HCT116 (cell line): ENCODE measurements at regions not wholly inside any gene's neighbourhood (a gene's known extent, or its start where the extent isn't known, plus 50 kb on each side); places are given as distances from the start of the nearest gene placed in this dataset.

Source experiments
- ATAC-seq: fragments of 200-7000 bp; cut with Tn5 transposase; 2 replicates; pipeline ENCODE4 v1.9.1; 2020; ENCODE audit warnings: mild to moderate bottlenecking, moderate library complexity
- BruUV-seq: library from RNA; stranded (reverse); fragments of 400-500 nt; replicated peaks from 2 replicates; lab custom pipeline; 2021; lab: Mats Ljungman, UMichigan
- CTCF ChIA-PET: fragments of 300-600 bp; sonication (Branson Sonifier 250); formaldehyde crosslinking; loops from one replicate; lab custom pipeline; 2021; ENCODE audit warnings: antibody characterized with exemption; lab: Charles Lee
- POLR2A ChIA-PET: fragments of 300-600, 350-600 bp; sonication (Branson Sonifier 250); formaldehyde crosslinking; loops from one replicate; lab custom pipeline; 2021; ENCODE audit warnings: antibody characterized with exemption; lab: Charles Lee
- RAD21 ChIA-PET, 2 experiments: fragments of 300-600 bp; sonication (Branson Sonifier 250); formaldehyde crosslinking; loops; one replicate each; lab custom pipeline; 2023; ENCODE audit warnings: low total read pairs in 2 of 2; ENCODE audit not compliant: uncharacterized antibody in 2 of 2, unreplicated experiment in 2 of 2, low non-redundant PET in 1 of 2; lab: Charles Lee
- DNase-seq: peaks from one replicate; pipeline ENCODE4 v3.0.0-alpha.2; 2010; ENCODE audit warnings: low read depth, low spot score
- H2AFZ ChIP-seq: fragments of 200-600 bp; shearing (Covaris generic), sonication (generic); 2 replicates; pipeline ENCODE4 v1.6.1; 2017; ENCODE audit warnings: low read depth, mixed run types, mixed read lengths, antibody characterized with exemption, low read length; ENCODE audit not compliant: poor library complexity, severe bottlenecking
- H3K27ac ChIP-seq: 2 replicates; pipeline ENCODE4 v1.5.1; 2012; ENCODE audit warnings: low read depth, low read length
- H3K27me3 ChIP-seq: fragments of 200-600 bp; sonication (generic); 2 replicates; pipeline ENCODE4 v1.6.1; 2016; ENCODE audit warnings: mixed run types, low read length, mixed read lengths; ENCODE audit not compliant: insufficient read depth
- H3K36me3 ChIP-seq, 2 experiments: fragments of 200-500 bp in 1 of 2; fragments of 200-600 bp in 1 of 2; sonication (Bioruptor generic) in 1 of 2; sonication (generic) in 1 of 2; 2 replicates each; pipeline versions ENCODE4 v1.5.1 to v1.6.1; 2014 to 2016; ENCODE audit warnings: low read length in 2 of 2, inconsistent platforms in 1 of 2, mixed read lengths in 1 of 2, mixed run types in 1 of 2; ENCODE audit not compliant: insufficient read depth in 2 of 2, control insufficient read depth in 1 of 2
- H3K4me1 ChIP-seq, 2 experiments: fragments of 200-600 bp in 1 of 2; sonication (generic) in 1 of 2; 2 replicates each; pipeline versions ENCODE4 v1.5.1 to v1.6.1; 2012 to 2017; ENCODE audit warnings: low read length in 2 of 2, inconsistent platforms in 1 of 2, mild to moderate bottlenecking in 1 of 2, mixed read lengths in 1 of 2, mixed run types in 1 of 2, moderate library complexity in 1 of 2; ENCODE audit not compliant: insufficient read depth in 2 of 2, control insufficient read depth in 1 of 2
- H3K4me2 ChIP-seq: fragments of 200-600 bp; sonication (generic); 2 replicates; pipeline ENCODE4 v1.6.1; 2017; ENCODE audit warnings: mixed run types, low read length, mixed read lengths
- H3K4me3 ChIP-seq, 2 experiments: fragments of 200-600 bp in 1 of 2; sonication (generic) in 1 of 2; replicated peaks in 1 of 2; 2 replicates each; pipeline ENCODE4 v1.5.1; 2011 to 2016; ENCODE audit warnings: low read length in 2 of 2, control low read depth in 1 of 2, low read depth in 1 of 2, mild to moderate bottlenecking in 1 of 2, mixed read lengths in 1 of 2, mixed run types in 1 of 2
- H3K79me2 ChIP-seq: fragments of 200-600 bp; sonication (generic); 2 replicates; pipeline ENCODE4 v1.6.1; 2017; ENCODE audit warnings: mild to moderate bottlenecking, mixed run types, low read length, moderate library complexity, mixed read lengths; ENCODE audit not compliant: insufficient read depth
- H3K9ac ChIP-seq: fragments of 200-600 bp; sonication (generic); 2 replicates; pipeline ENCODE4 v1.6.1; 2016; ENCODE audit warnings: low read length, mixed read lengths
- H3K9me2 ChIP-seq: fragments of 200-600 bp; sonication (generic), shearing (Covaris generic); 2 replicates; pipeline ENCODE4 v1.6.1; 2017; ENCODE audit warnings: mixed run types, mild to moderate bottlenecking, moderate library complexity; ENCODE audit not compliant: insufficient read depth
- H3K9me3 ChIP-seq, 2 experiments: fragments of 200-500 bp in 1 of 2; fragments of 200-600 bp in 1 of 2; sonication (Bioruptor generic) in 1 of 2; sonication (generic) in 1 of 2; 2 replicates each; pipeline ENCODE4 v1.6.1; 2014 to 2017; ENCODE audit warnings: low read length in 2 of 2, mixed read lengths in 2 of 2, inconsistent platforms in 1 of 2, low read depth in 1 of 2, mild to moderate bottlenecking in 1 of 2, mixed run types in 1 of 2, moderate library complexity in 1 of 2; ENCODE audit not compliant: control insufficient read depth in 1 of 2, insufficient read depth in 1 of 2
- H4K20me1 ChIP-seq: fragments of 200-600 bp; sonication (generic), shearing (Covaris generic); 2 replicates; pipeline ENCODE4 v1.6.1; 2017; ENCODE audit warnings: mixed run types, mild to moderate bottlenecking, moderate library complexity; ENCODE audit not compliant: insufficient read depth
- ATF3 ChIP-seq: IDR thresholded peaks from 2 replicates; pipeline ENCODE4 v1.6.1; 2012
- CTCF ChIP-seq, 3 experiments: fragments of 200-600 bp in 1 of 3; sonication (generic) in 1 of 3; IDR thresholded peaks in 2 of 3; conservative IDR thresholded peaks in 1 of 3; 2 replicates each; pipeline ENCODE4 v1.5.1; 2012 to 2017; ENCODE audit warnings: low read depth in 2 of 3, low read length in 2 of 3, antibody characterized with exemption in 1 of 3, borderline replicate concordance in 1 of 3, control low read depth in 1 of 3, mild to moderate bottlenecking in 1 of 3, mixed read lengths in 1 of 3, mixed run types in 1 of 3, moderate library complexity in 1 of 3; ENCODE audit not compliant: insufficient read depth in 1 of 3
- ELF1 ChIP-seq: IDR thresholded peaks from 2 replicates; pipeline ENCODE4 v1.6.1; 2012; ENCODE audit warnings: low read depth, borderline replicate concordance
- EZH2 ChIP-seq: fragments of 200-600 bp; sonication (generic); IDR thresholded peaks from 2 replicates; pipeline ENCODE4 v1.6.1; 2017; ENCODE audit warnings: antibody characterized with exemption, mixed run types
- ZBTB33 ChIP-seq: IDR thresholded peaks from 2 replicates; pipeline ENCODE4 v1.6.1; 2011; ENCODE audit warnings: mild to moderate bottlenecking, low read length, moderate library complexity; ENCODE audit not compliant: insufficient replicate concordance; ENCODE audit errors: extremely low read depth
- intact Hi-C: fragments of 100-400 bp; cut with micrococcal nuclease; formaldehyde crosslinking; loops from 2 replicates; pipeline ENCODE4 v1.10.0; 2022
- TF ChIP-seq, protein P1 (sequence below): IDR thresholded peaks from 2 replicates; pipeline ENCODE4 v1.6.1; 2012; ENCODE audit warnings: low read depth

DNA sequence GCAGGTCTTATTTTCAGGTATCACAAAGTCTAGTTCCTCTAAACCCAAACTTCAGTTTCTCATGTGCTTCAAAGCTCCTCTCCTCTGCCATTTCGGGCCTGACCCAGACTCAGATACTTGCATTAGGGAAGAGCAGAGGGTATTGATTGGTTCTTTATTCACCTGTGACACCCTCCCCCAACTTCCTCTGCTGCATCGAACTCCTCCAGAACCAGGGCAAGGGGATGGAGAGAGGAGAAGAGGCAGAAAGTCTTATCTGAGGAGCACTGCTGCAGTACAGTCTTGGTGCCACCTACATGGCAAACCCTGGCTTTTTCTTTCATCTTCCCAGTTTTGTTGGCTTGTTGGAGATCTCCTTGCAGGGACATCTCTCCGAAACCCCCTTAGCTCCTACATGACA is 96.0 kb upstream of the OSMR start:
- H3K9me2 ChIP-seq, result no peaks in the 10 kb centered on the region
- H3K36me3 ChIP-seq, result no peaks in the 10 kb centered on the region
- no peaks in the 10 kb centered on the region for H4K20me1 ChIP-seq
- TF ChIP-seq ELF1 (no peak), EZH2 (no peak), CTCF (IDR thresholded peaks at IDR 0.05 in 2 of 3, conservative IDR thresholded peaks at IDR 0.05 in 1 of 3; ENCODE audit: borderline replicate concordance in 1 of 3, insufficient read depth in 1 of 3, low read depth in 2 of 3, low read length in 2 of 3) (no peak), ATF3 (no peak), ZBTB33 (no peak)
- TF ChIP-seq, protein P1, sequence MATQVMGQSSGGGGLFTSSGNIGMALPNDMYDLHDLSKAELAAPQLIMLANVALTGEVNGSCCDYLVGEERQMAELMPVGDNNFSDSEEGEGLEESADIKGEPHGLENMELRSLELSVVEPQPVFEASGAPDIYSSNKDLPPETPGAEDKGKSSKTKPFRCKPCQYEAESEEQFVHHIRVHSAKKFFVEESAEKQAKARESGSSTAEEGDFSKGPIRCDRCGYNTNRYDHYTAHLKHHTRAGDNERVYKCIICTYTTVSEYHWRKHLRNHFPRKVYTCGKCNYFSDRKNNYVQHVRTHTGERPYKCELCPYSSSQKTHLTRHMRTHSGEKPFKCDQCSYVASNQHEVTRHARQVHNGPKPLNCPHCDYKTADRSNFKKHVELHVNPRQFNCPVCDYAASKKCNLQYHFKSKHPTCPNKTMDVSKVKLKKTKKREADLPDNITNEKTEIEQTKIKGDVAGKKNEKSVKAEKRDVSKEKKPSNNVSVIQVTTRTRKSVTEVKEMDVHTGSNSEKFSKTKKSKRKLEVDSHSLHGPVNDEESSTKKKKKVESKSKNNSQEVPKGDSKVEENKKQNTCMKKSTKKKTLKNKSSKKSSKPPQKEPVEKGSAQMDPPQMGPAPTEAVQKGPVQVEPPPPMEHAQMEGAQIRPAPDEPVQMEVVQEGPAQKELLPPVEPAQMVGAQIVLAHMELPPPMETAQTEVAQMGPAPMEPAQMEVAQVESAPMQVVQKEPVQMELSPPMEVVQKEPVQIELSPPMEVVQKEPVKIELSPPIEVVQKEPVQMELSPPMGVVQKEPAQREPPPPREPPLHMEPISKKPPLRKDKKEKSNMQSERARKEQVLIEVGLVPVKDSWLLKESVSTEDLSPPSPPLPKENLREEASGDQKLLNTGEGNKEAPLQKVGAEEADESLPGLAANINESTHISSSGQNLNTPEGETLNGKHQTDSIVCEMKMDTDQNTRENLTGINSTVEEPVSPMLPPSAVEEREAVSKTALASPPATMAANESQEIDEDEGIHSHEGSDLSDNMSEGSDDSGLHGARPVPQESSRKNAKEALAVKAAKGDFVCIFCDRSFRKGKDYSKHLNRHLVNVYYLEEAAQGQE, result no peak
- H3K4me1 ChIP-seq, result no peaks in the 10 kb centered on the region
- ATAC-seq (no peak), DNase-seq (no peak)
- no peaks in the 10 kb centered on the region for H3K27me3 ChIP-seq
- no peak overlapping the region for H3K4me3 ChIP-seq
- H2AFZ ChIP-seq, result no peak overlapping the region
- no peak overlapping the region for H3K9ac ChIP-seq
- POLR2A ChIA-PET, result no interaction called here
- no peaks in the 10 kb centered on the region for H3K79me2 ChIP-seq
- RAD21 ChIA-PET, result no interaction called here
- intact Hi-C loops, result no loop called here
- no peaks in the 10 kb centered on the region for H3K9me3 ChIP-seq
- H3K4me2 ChIP-seq, result no peak overlapping the region
- CTCF ChIA-PET, result interaction anchor here (0.9 kb wide), 1 partner anchor 308 kb away, joined by 3 read pairs; no protein-coding TSS in a partner anchor
- no TSS peak for BruUV-seq
- H3K27ac ChIP-seq, result no peak overlapping the region
